ENCODE measurements at regions not wholly inside any gene's neighbourhood (a gene's known extent, or its start where the extent isn't known, plus 50 kb on each side); places are given as distances from the start of the nearest gene placed in this dataset.

DNA sequence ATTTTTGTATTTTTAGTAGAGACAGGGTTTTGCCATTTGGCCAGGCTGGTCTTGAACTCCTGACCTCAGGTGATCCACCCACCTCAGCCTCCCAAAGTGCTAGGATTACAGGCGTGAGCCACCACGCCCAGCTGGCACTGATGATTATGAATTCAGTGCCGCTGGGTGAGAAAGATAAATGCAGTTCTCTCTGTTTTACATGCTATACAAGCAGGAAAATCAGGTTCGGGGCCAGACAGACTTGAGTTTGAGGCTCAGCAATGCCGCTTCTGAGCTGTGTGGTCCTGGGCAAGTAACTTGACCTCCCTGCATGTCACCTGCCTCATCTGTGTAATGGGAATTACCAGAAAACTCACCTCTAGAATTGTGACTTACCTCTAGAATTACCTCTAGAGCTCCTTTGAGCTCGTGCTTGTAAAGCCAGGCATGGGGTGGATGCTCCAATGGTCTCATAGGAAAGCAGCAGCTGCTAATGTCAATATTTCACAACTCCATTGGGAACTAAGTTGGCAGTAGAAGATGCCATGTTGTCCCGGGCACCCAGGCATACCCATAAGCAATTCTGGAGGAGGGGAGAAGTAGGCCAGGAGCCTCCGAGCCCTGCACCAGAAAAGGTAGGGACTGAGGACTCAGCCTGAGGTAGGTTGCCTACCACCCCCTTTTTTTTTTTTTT lies 119.8 kb upstream of the SLC25A33 start:
- in situ Hi-C loops (cut with HindIII; ENCODE audit: low pct_unique_long_range_greater_than_20kb, low sequenced_read_pairs): no loop called here
- no peak overlapping the region; the same call in 1 of the 2 replicates for H3K27ac ChIP-seq (ENCODE audit: low read length)
- H3K4me3 ChIP-seq (ENCODE audit: low read depth in 2 of 2, low read length in 2 of 2): no peak overlapping the region
- TF ChIP-seq, protein P1, sequence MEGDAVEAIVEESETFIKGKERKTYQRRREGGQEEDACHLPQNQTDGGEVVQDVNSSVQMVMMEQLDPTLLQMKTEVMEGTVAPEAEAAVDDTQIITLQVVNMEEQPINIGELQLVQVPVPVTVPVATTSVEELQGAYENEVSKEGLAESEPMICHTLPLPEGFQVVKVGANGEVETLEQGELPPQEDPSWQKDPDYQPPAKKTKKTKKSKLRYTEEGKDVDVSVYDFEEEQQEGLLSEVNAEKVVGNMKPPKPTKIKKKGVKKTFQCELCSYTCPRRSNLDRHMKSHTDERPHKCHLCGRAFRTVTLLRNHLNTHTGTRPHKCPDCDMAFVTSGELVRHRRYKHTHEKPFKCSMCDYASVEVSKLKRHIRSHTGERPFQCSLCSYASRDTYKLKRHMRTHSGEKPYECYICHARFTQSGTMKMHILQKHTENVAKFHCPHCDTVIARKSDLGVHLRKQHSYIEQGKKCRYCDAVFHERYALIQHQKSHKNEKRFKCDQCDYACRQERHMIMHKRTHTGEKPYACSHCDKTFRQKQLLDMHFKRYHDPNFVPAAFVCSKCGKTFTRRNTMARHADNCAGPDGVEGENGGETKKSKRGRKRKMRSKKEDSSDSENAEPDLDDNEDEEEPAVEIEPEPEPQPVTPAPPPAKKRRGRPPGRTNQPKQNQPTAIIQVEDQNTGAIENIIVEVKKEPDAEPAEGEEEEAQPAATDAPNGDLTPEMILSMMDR (IDR thresholded peaks at IDR 0.05): no peak
- no peak for TF ChIP-seq POLR2AphosphoS5 (IDR thresholded peaks at IDR 0.05; ENCODE audit: low read depth, low read length)
- CTCF ChIA-PET: no interaction called here
- H3K4me1 ChIP-seq (ENCODE audit: control insufficient read depth, insufficient read depth, low read length): peaks cover 5% of the 10 kb centered on the region
- POLR2A ChIA-PET: interaction anchor here (0.7 kb wide), 1 partner anchor 123 kb away, joined by 3 read pairs; no protein-coding TSS in a partner anchor
- no peaks in the 10 kb centered on the region for H3K27me3 ChIP-seq (ENCODE audit: control insufficient read depth, insufficient read depth, low read length)
- DNase-seq (ENCODE audit: low read depth, low spot score) (no peak), ATAC-seq (no peak)
- intact Hi-C loops (cut with micrococcal nuclease; ENCODE audit: unreplicated experiment): no loop called here
- no peaks in the 10 kb centered on the region for H3K9me3 ChIP-seq (ENCODE audit: control insufficient read depth, insufficient read depth, low read depth, low read length)
- H3K36me3 ChIP-seq (ENCODE audit: control insufficient read depth, insufficient read depth, low read length): no peaks in the 10 kb centered on the region
- BruUV-seq (replicated peaks): no TSS peak

DNA sequence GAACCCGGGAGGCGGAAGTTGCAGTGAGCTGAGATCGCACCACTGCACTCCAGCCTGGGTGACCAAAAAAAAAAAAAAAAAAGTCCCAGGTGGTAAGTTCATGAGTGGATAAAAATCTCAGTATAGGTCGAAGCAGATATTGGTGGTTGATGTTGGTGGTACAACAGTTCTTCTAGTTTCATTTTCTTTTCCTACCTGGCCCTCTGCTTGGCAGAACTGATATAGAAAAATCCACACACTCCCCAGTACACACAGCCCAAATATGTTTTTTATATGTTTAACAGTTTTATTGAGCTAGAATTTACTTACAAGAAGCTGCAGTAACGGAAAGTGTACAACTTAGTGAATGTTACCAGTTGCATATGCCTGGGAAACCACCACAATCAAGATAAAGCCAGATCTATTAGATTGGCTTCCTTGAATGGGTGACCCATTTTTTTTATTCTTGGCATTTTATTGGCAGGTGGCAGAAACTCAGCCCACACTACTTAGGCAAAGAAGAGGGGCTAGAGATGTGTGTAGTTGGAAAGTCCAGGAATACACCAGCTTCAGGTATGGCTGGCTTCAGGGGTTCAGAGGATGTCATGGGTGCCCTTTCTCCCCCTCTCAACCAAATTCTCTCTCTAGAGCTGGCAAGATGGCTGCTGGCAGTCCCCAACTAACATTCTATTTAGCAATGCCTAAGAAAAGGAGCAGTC lies 118.3 kb upstream of the SLC25A33 start:
- CTCF ChIA-PET: interaction anchor here (0.6 kb wide), 1 partner anchor 154 kb away, joined by 3 read pairs; no protein-coding TSS in a partner anchor
- Histone ChIP-seq H3K9me3 (ENCODE audit: control insufficient read depth, insufficient read depth, low read depth, low read length) (no peaks in the 10 kb centered on the region), H3K27me3 (ENCODE audit: control insufficient read depth, insufficient read depth, low read length) (no peaks in the 10 kb centered on the region), H3K36me3 (ENCODE audit: control insufficient read depth, insufficient read depth, low read length) (no peaks in the 10 kb centered on the region), H3K27ac (ENCODE audit: low read length) (peak overlapping the region; percentile 6; the same call in 1 of the 2 replicates), H3K4me1 (ENCODE audit: control insufficient read depth, insufficient read depth, low read length) (peaks cover 2% of the 10 kb centered on the region; the same call in 1 of the 2 replicates), H3K4me3 (ENCODE audit: low read depth in 2 of 2, low read length in 2 of 2) (no peak overlapping the region)
- in situ Hi-C loops (cut with HindIII; ENCODE audit: low pct_unique_long_range_greater_than_20kb, low sequenced_read_pairs): no loop called here
- intact Hi-C loops (cut with micrococcal nuclease; ENCODE audit: unreplicated experiment): no loop called here
- DNase-seq (ENCODE audit: low read depth, low spot score): no peak
- BruUV-seq (replicated peaks): no TSS peak
- POLR2A ChIA-PET: interaction anchor here (0.6 kb wide), 1 partner anchor 21 kb away, joined by 3 read pairs; no protein-coding TSS in a partner anchor
- TF ChIP-seq, protein P2, sequence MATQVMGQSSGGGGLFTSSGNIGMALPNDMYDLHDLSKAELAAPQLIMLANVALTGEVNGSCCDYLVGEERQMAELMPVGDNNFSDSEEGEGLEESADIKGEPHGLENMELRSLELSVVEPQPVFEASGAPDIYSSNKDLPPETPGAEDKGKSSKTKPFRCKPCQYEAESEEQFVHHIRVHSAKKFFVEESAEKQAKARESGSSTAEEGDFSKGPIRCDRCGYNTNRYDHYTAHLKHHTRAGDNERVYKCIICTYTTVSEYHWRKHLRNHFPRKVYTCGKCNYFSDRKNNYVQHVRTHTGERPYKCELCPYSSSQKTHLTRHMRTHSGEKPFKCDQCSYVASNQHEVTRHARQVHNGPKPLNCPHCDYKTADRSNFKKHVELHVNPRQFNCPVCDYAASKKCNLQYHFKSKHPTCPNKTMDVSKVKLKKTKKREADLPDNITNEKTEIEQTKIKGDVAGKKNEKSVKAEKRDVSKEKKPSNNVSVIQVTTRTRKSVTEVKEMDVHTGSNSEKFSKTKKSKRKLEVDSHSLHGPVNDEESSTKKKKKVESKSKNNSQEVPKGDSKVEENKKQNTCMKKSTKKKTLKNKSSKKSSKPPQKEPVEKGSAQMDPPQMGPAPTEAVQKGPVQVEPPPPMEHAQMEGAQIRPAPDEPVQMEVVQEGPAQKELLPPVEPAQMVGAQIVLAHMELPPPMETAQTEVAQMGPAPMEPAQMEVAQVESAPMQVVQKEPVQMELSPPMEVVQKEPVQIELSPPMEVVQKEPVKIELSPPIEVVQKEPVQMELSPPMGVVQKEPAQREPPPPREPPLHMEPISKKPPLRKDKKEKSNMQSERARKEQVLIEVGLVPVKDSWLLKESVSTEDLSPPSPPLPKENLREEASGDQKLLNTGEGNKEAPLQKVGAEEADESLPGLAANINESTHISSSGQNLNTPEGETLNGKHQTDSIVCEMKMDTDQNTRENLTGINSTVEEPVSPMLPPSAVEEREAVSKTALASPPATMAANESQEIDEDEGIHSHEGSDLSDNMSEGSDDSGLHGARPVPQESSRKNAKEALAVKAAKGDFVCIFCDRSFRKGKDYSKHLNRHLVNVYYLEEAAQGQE (IDR thresholded peaks at IDR 0.05; ENCODE audit: insufficient read depth in 1 of 2, low read depth in 2 of 2, low read length in 1 of 2): no peak
- TF ChIP-seq, protein P1 (IDR thresholded peaks at IDR 0.05): no peak
- no peak for TF ChIP-seq POLR2AphosphoS5 (IDR thresholded peaks at IDR 0.05; ENCODE audit: low read depth, low read length)
- TF ChIP-seq SIN3A (IDR thresholded peaks at IDR 0.05; ENCODE audit: borderline replicate concordance, insufficient read depth, low read depth, low read length): no peak
- TF ChIP-seq TCF7L2 (IDR thresholded peaks at IDR 0.05; ENCODE audit: low read depth, low read length): no peak
- ATAC-seq: no peak
